Parathyroid adenoma (tissue), 2 donors: ENCODE measurements at regions not wholly inside any gene's neighbourhood (a gene's known extent, or its start where the extent isn't known, plus 50 kb on each side); places are given as distances from the start of the nearest gene placed in this dataset.
"Not testable (repeated sequence)": the region's sequence is repeated elsewhere in the genome, so short reads cannot be mapped to it uniquely, and the experiment has no call there.

Experiments
- H2AFZ ChIP-seq: fragments of 300-600 bp; sonication (generic); one replicate; pipeline ENCODE4 v1.7.0; 2017; ENCODE audit warnings: antibody characterized with exemption, mild to moderate bottlenecking
- H3K27ac ChIP-seq: fragments of 300-600 bp; sonication (generic); one replicate; pipeline ENCODE4 v1.7.0; 2017
- H3K27me3 ChIP-seq: fragments of 300-600 bp; sonication (generic); one replicate; pipeline ENCODE4 v1.7.0; 2017; ENCODE audit warnings: low read length; ENCODE audit not compliant: control insufficient read depth, insufficient read depth
- H3K36me3 ChIP-seq: fragments of 300-600 bp; sonication (generic); one replicate; pipeline ENCODE4 v1.7.0; 2017; ENCODE audit warnings: low read length; ENCODE audit not compliant: control insufficient read depth, insufficient read depth
- H3K4me1 ChIP-seq: fragments of 300-600 bp; sonication (generic); one replicate; pipeline ENCODE4 v1.7.0; 2017; ENCODE audit warnings: control low read depth
- H3K4me2 ChIP-seq: fragments of 300-600 bp; sonication (generic); one replicate; pipeline ENCODE4 v1.7.0; 2017; ENCODE audit warnings: low read length
- H3K4me3 ChIP-seq: fragments of 300-600 bp; sonication (generic); one replicate; pipeline ENCODE4 v1.7.0; 2017; ENCODE audit warnings: low read depth, low read length
- H3K79me2 ChIP-seq: fragments of 300-600 bp; sonication (generic); one replicate; pipeline ENCODE4 v1.7.0; 2017; ENCODE audit warnings: control low read depth
- H3K9ac ChIP-seq: fragments of 300-600 bp; sonication (generic); one replicate; pipeline ENCODE4 v1.7.0; 2017; ENCODE audit warnings: mild to moderate bottlenecking
- H3K9me3 ChIP-seq: fragments of 300-600 bp; sonication (generic); one replicate; pipeline ENCODE4 v1.7.0; 2017; ENCODE audit warnings: low read length; ENCODE audit not compliant: control insufficient read depth
- TF ChIP-seq, protein P1 (sequence below): fragments of 300-600 bp; sonication (generic); IDR thresholded peaks from one replicate; pipeline ENCODE4 v1.7.0; 2017; ENCODE audit warnings: antibody characterized with exemption, mild to moderate bottlenecking
- donor health status: primary hyperparathyroidism.

DNA sequence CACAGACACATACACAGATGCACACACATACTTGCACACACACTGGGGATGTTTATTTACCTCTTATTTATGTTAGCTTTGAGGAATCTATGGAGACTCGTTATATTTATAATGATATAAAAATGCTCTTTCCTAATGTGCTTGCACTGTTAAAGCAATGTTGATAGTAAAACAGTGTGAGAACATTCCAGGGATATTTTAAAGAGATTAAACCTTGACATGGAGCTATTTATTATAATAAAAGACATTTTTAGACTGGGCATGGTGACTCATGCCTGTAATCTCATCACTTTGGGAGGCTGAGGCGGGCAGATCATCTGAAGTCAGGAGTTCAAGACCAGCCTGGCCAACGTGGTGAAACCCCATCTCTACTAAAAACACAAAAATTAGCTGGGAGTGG, 557.3 kb upstream of the ZNF804A start:
- H3K79me2 ChIP-seq = no peaks in the 10 kb centered on the region
- H3K9me3 ChIP-seq = no peaks in the 10 kb centered on the region
- TF ChIP-seq, protein P1, sequence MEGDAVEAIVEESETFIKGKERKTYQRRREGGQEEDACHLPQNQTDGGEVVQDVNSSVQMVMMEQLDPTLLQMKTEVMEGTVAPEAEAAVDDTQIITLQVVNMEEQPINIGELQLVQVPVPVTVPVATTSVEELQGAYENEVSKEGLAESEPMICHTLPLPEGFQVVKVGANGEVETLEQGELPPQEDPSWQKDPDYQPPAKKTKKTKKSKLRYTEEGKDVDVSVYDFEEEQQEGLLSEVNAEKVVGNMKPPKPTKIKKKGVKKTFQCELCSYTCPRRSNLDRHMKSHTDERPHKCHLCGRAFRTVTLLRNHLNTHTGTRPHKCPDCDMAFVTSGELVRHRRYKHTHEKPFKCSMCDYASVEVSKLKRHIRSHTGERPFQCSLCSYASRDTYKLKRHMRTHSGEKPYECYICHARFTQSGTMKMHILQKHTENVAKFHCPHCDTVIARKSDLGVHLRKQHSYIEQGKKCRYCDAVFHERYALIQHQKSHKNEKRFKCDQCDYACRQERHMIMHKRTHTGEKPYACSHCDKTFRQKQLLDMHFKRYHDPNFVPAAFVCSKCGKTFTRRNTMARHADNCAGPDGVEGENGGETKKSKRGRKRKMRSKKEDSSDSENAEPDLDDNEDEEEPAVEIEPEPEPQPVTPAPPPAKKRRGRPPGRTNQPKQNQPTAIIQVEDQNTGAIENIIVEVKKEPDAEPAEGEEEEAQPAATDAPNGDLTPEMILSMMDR = no peak
- H2AFZ ChIP-seq = no peak overlapping the region
- H3K4me2 ChIP-seq = no peak overlapping the region
- no peaks in the 10 kb centered on the region for H3K4me1 ChIP-seq
- no peak overlapping the region for H3K4me3 ChIP-seq
- H3K36me3 ChIP-seq = no peaks in the 10 kb centered on the region
- no peak overlapping the region for H3K9ac ChIP-seq
- H3K27me3 ChIP-seq = no peaks in the 10 kb centered on the region
- no peak overlapping the region for H3K27ac ChIP-seq

DNA sequence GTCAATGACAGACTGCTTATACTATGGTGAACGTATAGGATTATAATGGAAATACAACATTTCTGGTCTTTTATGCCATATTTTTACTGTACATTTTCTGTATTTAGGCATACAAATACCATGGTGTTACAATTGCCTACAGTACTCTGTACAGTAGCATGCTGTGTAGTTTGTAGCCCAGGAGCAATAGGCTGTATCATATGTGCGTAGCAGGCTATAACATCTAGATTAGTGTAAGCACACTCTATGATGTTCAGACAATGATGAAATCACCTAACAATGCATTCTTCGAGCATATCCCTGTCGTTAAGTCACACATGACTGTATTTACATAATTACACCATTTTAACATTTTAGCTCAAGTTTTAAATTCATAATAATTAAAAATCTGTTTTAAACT, 556.6 kb upstream of the ZNF804A start:
- no peak overlapping the region for H2AFZ ChIP-seq
- no peak overlapping the region for H3K27ac ChIP-seq
- no peak overlapping the region for H3K4me3 ChIP-seq
- no peaks in the 10 kb centered on the region for H3K27me3 ChIP-seq
- no peaks in the 10 kb centered on the region for H3K79me2 ChIP-seq
- TF ChIP-seq, protein P1 = no peak
- no peaks in the 10 kb centered on the region for H3K36me3 ChIP-seq
- no peaks in the 10 kb centered on the region for H3K9me3 ChIP-seq
- no peak overlapping the region for H3K4me2 ChIP-seq
- H3K4me1 ChIP-seq = no peaks in the 10 kb centered on the region
- H3K9ac ChIP-seq = no peak overlapping the region

DNA sequence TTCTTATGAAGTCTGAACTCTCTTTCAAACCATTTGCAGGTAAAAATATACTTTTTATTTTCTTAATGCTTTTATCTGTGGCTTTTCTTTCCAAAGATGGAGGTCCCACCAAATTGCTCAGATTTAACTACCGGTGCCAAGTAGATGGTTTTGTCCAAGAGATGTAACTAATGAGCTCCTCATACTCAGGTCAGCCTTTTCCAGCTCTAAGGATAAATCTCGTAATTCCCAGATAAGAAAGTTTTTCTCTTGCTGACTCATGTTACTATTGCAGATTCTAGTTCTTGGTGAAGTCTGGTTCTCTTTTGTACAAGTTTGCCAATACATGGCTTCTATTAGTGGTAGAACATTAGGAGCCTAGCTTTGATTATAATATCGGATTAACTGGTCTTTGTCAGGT, 550.8 kb upstream of the ZNF804A start:
- no peak overlapping the region for H2AFZ ChIP-seq
- no peaks in the 10 kb centered on the region for H3K4me1 ChIP-seq
- no peak overlapping the region for H3K9ac ChIP-seq
- H3K79me2 ChIP-seq = no peaks in the 10 kb centered on the region
- H3K4me2 ChIP-seq = no peak overlapping the region
- H3K27ac ChIP-seq = no peak overlapping the region
- no peaks in the 10 kb centered on the region for H3K9me3 ChIP-seq
- no peaks in the 10 kb centered on the region for H3K36me3 ChIP-seq
- H3K4me3 ChIP-seq = no peak overlapping the region
- no peaks in the 10 kb centered on the region for H3K27me3 ChIP-seq
- TF ChIP-seq, protein P1 = no peak

DNA sequence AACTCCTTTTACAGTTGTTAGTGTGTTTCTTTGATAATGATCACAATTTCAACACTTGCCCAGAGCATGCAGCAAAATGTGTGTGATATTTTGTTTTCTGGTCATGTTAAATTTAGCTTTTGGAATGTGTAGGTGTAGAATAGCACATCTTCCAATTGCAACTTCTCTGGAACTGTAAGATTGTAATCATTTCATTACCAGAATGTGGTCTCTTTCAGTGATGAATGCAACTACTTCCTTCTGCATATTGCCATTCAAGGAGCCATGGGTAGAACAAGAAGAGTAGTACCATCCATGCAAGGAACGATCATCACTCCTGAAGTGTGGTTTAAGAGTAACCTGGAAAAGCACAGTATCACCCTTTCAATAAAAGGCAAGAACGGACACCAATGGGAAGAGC, 548.8 kb upstream of the ZNF804A start:
- TF ChIP-seq, protein P1 = no peak
- Histone ChIP-seq H3K79me2 (no peaks in the 10 kb centered on the region), H3K4me3 (no peak overlapping the region), H3K4me2 (no peak overlapping the region), H3K9ac (no peak overlapping the region), H3K27me3 (no peaks in the 10 kb centered on the region), H3K36me3 (no peaks in the 10 kb centered on the region), H2AFZ (no peak overlapping the region), H3K27ac (no peak overlapping the region), H3K9me3 (no peaks in the 10 kb centered on the region), H3K4me1 (no peaks in the 10 kb centered on the region)

DNA sequence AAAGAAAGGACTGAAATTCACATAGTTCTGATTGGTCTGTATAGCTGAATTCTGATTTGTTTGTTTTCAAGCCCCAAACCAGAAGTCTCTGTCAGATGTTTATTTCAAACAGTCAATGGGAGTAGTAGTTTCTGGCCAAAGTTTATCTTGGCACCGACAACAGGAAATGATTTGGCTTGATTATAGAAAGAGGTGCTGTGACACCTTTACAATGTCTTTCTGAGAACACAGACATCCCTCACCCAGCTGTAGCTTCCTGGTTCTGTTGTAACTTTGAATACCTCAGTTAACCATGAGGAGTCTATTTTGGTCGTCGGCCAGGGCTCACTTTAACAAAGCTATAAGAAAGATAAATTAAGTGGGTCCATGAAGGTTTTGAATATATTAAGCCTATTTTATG, 545.0 kb upstream of the ZNF804A start:
- Histone ChIP-seq H3K27ac (no peak overlapping the region), H3K79me2 (no peaks in the 10 kb centered on the region), H3K27me3 (no peaks in the 10 kb centered on the region), H2AFZ (no peak overlapping the region), H3K4me3 (no peak overlapping the region), H3K36me3 (no peaks in the 10 kb centered on the region), H3K4me2 (no peak overlapping the region), H3K9me3 (no peaks in the 10 kb centered on the region), H3K4me1 (no peaks in the 10 kb centered on the region), H3K9ac (no peak overlapping the region)
- TF ChIP-seq, protein P1 = no peak

DNA sequence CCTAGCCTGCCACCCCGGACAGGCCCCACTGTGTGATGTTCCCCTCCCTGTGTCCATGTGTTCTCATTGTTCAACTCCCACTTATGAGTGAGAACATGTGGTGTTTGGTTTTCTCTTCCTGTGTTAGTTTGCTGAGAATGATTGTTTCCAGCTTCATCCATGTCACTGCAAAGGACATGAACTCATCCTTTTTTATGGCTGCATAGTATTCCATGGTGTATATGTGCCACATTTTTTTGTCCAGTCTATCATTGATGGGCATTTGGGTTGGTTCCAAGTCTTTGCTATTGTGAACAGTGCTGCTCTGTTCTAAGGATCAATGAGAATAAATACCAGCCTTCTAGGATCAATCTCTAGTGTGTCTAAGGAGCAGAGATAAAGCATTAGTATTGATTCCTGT, 543.9 kb upstream of the ZNF804A start:
- not testable (repeated sequence) for H3K79me2 ChIP-seq, H3K27ac ChIP-seq, H3K36me3 ChIP-seq, H3K4me1 ChIP-seq, H3K4me2 ChIP-seq, H3K27me3 ChIP-seq, H2AFZ ChIP-seq, H3K9ac ChIP-seq, H3K4me3 ChIP-seq, H3K9me3 ChIP-seq
